Breast epithelium (tissue), 4 donors: ENCODE measurements at regions not wholly inside any gene's neighbourhood (a gene's known extent, or its start where the extent isn't known, plus 50 kb on each side); places are given as distances from the start of the nearest gene placed in this dataset.

Experiments used
- DNase-seq, 2 donors: peaks; one replicate each; pipeline ENCODE4 v3.0.0-alpha.2; 2019; ENCODE audit warnings: low spot score in 2 of 2
- H3K27ac ChIP-seq, 2 donors: fragments of 200-600 bp; sonication (generic) in 1 of 2; one replicate each; pipeline ENCODE4 v1.5.1; 2016 to 2019; ENCODE audit warnings: mild to moderate bottlenecking in 1 of 2
- H3K27me3 ChIP-seq, 2 donors: fragments of 200-600 bp; sonication (generic) in 1 of 2; one replicate each; pipeline versions ENCODE4 v1.5.1 to v1.6.0; 2017 to 2019; ENCODE audit warnings: control low read depth in 1 of 2, mild to moderate bottlenecking in 1 of 2
- H3K36me3 ChIP-seq: fragments of 200-600 bp; one replicate; pipeline ENCODE4 v1.5.1; 2019
- H3K4me1 ChIP-seq, 2 donors: fragments of 200-600 bp; sonication (generic); one replicate each; pipeline ENCODE4 v1.5.1; 2016 to 2019; ENCODE audit warnings: control low read depth in 1 of 2
- H3K4me3 ChIP-seq, 3 donors: fragments of 200-600 bp; sonication (generic); 1 replicate in 2 of 3; 2 replicates in 1 of 3; pipeline ENCODE4 v1.5.1; 2016 to 2019; ENCODE audit warnings: mild to moderate bottlenecking in 3 of 3, moderate library complexity in 2 of 3
- H3K9me3 ChIP-seq, 2 donors: fragments of 200-600 bp; sonication (generic) in 1 of 2; one replicate each; pipeline ENCODE4 v1.5.1; 2016 to 2019; ENCODE audit warnings: control low read depth in 1 of 2
- CTCF ChIP-seq, 3 donors: fragments of 450-650 bp; IDR thresholded peaks; one replicate each; pipeline ENCODE4 v1.5.1; 2016 to 2017; ENCODE audit warnings: antibody characterized with exemption in 3 of 3, mild to moderate bottlenecking in 3 of 3, moderate library complexity in 3 of 3
- POLR2A ChIP-seq: fragments of 450-650 bp; IDR thresholded peaks from one replicate; pipeline ENCODE4 v1.6.1; 2016; ENCODE audit warnings: antibody characterized with exemption, mild to moderate bottlenecking, moderate library complexity
- POLR2AphosphoS5 ChIP-seq, 3 donors: sonication (generic); formaldehyde crosslinking; IDR thresholded peaks; one replicate each; pipeline ENCODE4 v1.6.1; 2017; ENCODE audit warnings: antibody characterized with exemption in 3 of 3
- intact Hi-C: fragments of 100-400 bp; cut with DNase I; formaldehyde crosslinking; loops from one replicate; pipeline ENCODE4 v1.15.1; 2023; ENCODE audit warnings: low total_unique reads

- DNase-seq = no peak
- no peak overlapping the region for H3K27ac ChIP-seq
- H3K9me3 ChIP-seq = no peaks in the 10 kb centered on the region
- H3K36me3 ChIP-seq = no peaks in the 10 kb centered on the region
- TF ChIP-seq POLR2A (no peak), CTCF (IDR thresholded peaks at IDR 0.05) (no peak), POLR2AphosphoS5 (IDR thresholded peaks at IDR 0.05) (no peak)
- no peak overlapping the region for H3K4me3 ChIP-seq
- intact Hi-C loops = loop anchor here (2.0 kb wide), 1 partner anchor 33 kb away; no protein-coding TSS in a partner anchor
- H3K27me3 ChIP-seq = no peaks in the 10 kb centered on the region
- H3K4me1 ChIP-seq = no peaks in the 10 kb centered on the region
Measured at GRCh38 chr1:96579636-96580035, 141.9 kb upstream of the PTBP2 start.

- no peak for DNase-seq
Measured at GRCh38 chr1:96580920-96581319, 140.7 kb upstream of the PTBP2 start.

GRCh38 chr1:96581772-96582171, 139.8 kb upstream of the PTBP2 start:
- intact Hi-C loops = loop anchor here (2.0 kb wide), 1 partner anchor 35 kb away; no protein-coding TSS in a partner anchor
- no peak overlapping the region for H3K27ac ChIP-seq
- no peak for DNase-seq

More at GRCh38 chr1:96580920-96581319, 140.7 kb upstream of the PTBP2 start:
- Histone ChIP-seq H3K4me3 (no peak overlapping the region), H3K36me3 (no peaks in the 10 kb centered on the region), H3K9me3 (no peaks in the 10 kb centered on the region), H3K27me3 (no peaks in the 10 kb centered on the region), H3K27ac (no peak overlapping the region), H3K4me1 (no peaks in the 10 kb centered on the region)
- intact Hi-C loops = loop anchor here (2.0 kb wide), 1 partner anchor 34 kb away; no protein-coding TSS in a partner anchor
- no peak for TF ChIP-seq POLR2A
- TF ChIP-seq POLR2AphosphoS5 (IDR thresholded peaks at IDR 0.05) = no peak
- TF ChIP-seq CTCF (IDR thresholded peaks at IDR 0.05) = no peak

DNA sequence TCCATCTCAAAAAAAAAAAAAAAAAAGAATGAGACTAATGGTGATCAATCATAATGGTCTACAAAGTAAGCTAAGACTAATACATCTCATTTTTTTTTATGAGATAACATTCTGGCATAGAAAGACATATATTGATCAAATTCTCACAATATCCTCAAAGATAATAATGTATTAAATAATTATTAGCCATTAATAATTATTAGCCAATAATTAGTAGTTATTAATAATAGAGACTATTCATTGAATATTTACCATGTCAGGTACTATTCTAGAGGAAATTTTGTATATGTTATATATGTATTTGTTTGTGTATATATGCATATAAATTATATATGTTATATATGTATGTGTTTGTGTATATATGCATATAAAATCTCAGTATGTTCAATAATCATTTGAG, 137.7 kb upstream of the PTBP2 start:
- H3K9me3 ChIP-seq = no peaks in the 10 kb centered on the region
- H3K4me1 ChIP-seq = no peaks in the 10 kb centered on the region
- intact Hi-C loops = no loop called here
- no peak overlapping the region for H3K4me3 ChIP-seq
- no peaks in the 10 kb centered on the region for H3K27me3 ChIP-seq
- H3K27ac ChIP-seq = no peak overlapping the region
- H3K36me3 ChIP-seq = no peaks in the 10 kb centered on the region
- DNase-seq = no peak
- TF ChIP-seq CTCF (IDR thresholded peaks at IDR 0.05) = no peak
- TF ChIP-seq POLR2A = no peak
- no peak for TF ChIP-seq POLR2AphosphoS5 (IDR thresholded peaks at IDR 0.05)

More at GRCh38 chr1:96581772-96582171, 139.8 kb upstream of the PTBP2 start:
- Histone ChIP-seq H3K4me1 (no peaks in the 10 kb centered on the region), H3K4me3 (no peak overlapping the region), H3K36me3 (no peaks in the 10 kb centered on the region), H3K27me3 (no peaks in the 10 kb centered on the region), H3K9me3 (no peaks in the 10 kb centered on the region)
- TF ChIP-seq CTCF (IDR thresholded peaks at IDR 0.05) (no peak), POLR2AphosphoS5 (IDR thresholded peaks at IDR 0.05) (no peak), POLR2A (no peak)

GRCh38 chr1:96587222-96587621, 134.4 kb upstream of the PTBP2 start:
- Histone ChIP-seq H3K9me3 (no peaks in the 10 kb centered on the region), H3K36me3 (no peaks in the 10 kb centered on the region), H3K4me3 (no peak overlapping the region), H3K4me1 (no peaks in the 10 kb centered on the region), H3K27ac (no peak overlapping the region), H3K27me3 (no peaks in the 10 kb centered on the region)
- intact Hi-C loops = no loop called here
- TF ChIP-seq POLR2A = no peak
- TF ChIP-seq CTCF (IDR thresholded peaks at IDR 0.05) = no peak
- TF ChIP-seq POLR2AphosphoS5 (IDR thresholded peaks at IDR 0.05) = no peak
- DNase-seq = no peak
